ENCODE measurements at regions not wholly inside any gene's neighbourhood (a gene's known extent, or its start where the extent isn't known, plus 50 kb on each side); places are given as distances from the start of the nearest gene placed in this dataset.

- TF ChIP-seq POLR2A (IDR thresholded peaks at IDR 0.05; ENCODE audit: low read length) (no peak), GATA1 (IDR thresholded peaks at IDR 0.05; ENCODE audit: low read depth, low read length) (no peak)
Observed at GRCh38 chr3:68234076-68234780, 579.8 kb upstream of the SUCLG2 start.

Measured in erythroblast (primary cell).